ENCODE measurements at regions not wholly inside any gene's neighbourhood (a gene's known extent, or its start where the extent isn't known, plus 50 kb on each side); places are given as distances from the start of the nearest gene placed in this dataset.

GRCh38 chr9:38342532-38342931, 50.0 kb upstream of the ALDH1B1 start:
- no peak overlapping the region for H3K4me3 ChIP-seq (replicated peaks; ENCODE audit: low read depth, low read length)
- no peak for TF ChIP-seq CTCF (IDR thresholded peaks at IDR 0.05; ENCODE audit: low read depth, low read length, missing control alignments)

GRCh38 chr9:38342096-38342495, 50.4 kb upstream of the ALDH1B1 start:
- no peak for TF ChIP-seq CTCF (IDR thresholded peaks at IDR 0.05; ENCODE audit: low read depth, low read length, missing control alignments)
- H3K4me3 ChIP-seq (replicated peaks; ENCODE audit: low read depth, low read length), result no peak overlapping the region
- no peak for DNase-seq (ENCODE audit: extremely low read depth, low read depth)

More at GRCh38 chr9:38342532-38342931, 50.0 kb upstream of the ALDH1B1 start:
- no peak for DNase-seq (ENCODE audit: extremely low read depth, low read depth)

- no peak for TF ChIP-seq CTCF (IDR thresholded peaks at IDR 0.05; ENCODE audit: low read depth, low read length, missing control alignments)
- no peak overlapping the region for H3K4me3 ChIP-seq (replicated peaks; ENCODE audit: low read depth, low read length)
- DNase-seq (ENCODE audit: extremely low read depth, low read depth), result no peak
These were observed 53.0 kb upstream of the ALDH1B1 start for GRCh38 chr9:38339496-38339895.

- no peak for TF ChIP-seq CTCF (IDR thresholded peaks at IDR 0.05; ENCODE audit: low read depth, low read length, missing control alignments)
- no peak overlapping the region for H3K4me3 ChIP-seq (replicated peaks; ENCODE audit: low read depth, low read length)
- DNase-seq (ENCODE audit: extremely low read depth, low read depth), result peak; percentile 25
These were observed 53.4 kb upstream of the ALDH1B1 start for GRCh38 chr9:38339087-38339486.

- no peak for DNase-seq (ENCODE audit: extremely low read depth, low read depth)
- no peak for TF ChIP-seq CTCF (IDR thresholded peaks at IDR 0.05; ENCODE audit: low read depth, low read length, missing control alignments)
- H3K4me3 ChIP-seq (replicated peaks; ENCODE audit: low read depth, low read length), result no peak overlapping the region
These were observed 54.0 kb upstream of the ALDH1B1 start for GRCh38 chr9:38338342-38339018.

GRCh38 chr9:38337706-38338264, 54.7 kb upstream of the ALDH1B1 start:
- no peak for DNase-seq (ENCODE audit: extremely low read depth, low read depth)
- H3K4me3 ChIP-seq (replicated peaks; ENCODE audit: low read depth, low read length), result no peak overlapping the region
- no peak for TF ChIP-seq CTCF (IDR thresholded peaks at IDR 0.05; ENCODE audit: low read depth, low read length, missing control alignments)
